ENCODE measurements at regions not wholly inside any gene's neighbourhood (a gene's known extent, or its start where the extent isn't known, plus 50 kb on each side); places are given as distances from the start of the nearest gene placed in this dataset.

DNA sequence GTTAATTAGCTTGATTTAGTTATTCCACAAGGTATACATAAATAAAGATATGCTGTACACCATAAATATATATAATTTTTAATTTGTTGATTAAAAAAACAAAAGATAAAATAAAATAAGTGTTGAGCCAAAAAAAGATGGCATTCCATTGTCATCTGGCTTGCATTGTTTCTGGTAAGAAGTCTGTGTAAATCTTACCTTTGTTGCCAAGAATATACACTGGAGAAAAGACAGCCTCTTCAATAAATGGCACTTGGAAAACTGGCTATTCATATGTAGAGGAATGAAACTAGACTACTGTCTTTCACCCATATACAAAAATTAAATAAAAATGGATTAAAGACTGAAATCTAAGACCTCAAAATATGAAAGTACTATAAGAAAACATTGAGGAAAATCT is 196.5 kb downstream of the IER5 start:
- TF ChIP-seq SRF (IDR thresholded peaks at IDR 0.05; ENCODE audit: low read depth, low read length) (no peak), ZFP62 (CRISPR knock-in tag; IDR thresholded peaks at IDR 0.05) (no peak), AHR (CRISPR knock-in tag; IDR thresholded peaks at IDR 0.05) (no peak), SYNCRIP (IDR thresholded peaks at IDR 0.05; ENCODE audit: insufficient read depth, low read depth, low read length) (no peak)
- TF ChIP-seq, protein P1, sequence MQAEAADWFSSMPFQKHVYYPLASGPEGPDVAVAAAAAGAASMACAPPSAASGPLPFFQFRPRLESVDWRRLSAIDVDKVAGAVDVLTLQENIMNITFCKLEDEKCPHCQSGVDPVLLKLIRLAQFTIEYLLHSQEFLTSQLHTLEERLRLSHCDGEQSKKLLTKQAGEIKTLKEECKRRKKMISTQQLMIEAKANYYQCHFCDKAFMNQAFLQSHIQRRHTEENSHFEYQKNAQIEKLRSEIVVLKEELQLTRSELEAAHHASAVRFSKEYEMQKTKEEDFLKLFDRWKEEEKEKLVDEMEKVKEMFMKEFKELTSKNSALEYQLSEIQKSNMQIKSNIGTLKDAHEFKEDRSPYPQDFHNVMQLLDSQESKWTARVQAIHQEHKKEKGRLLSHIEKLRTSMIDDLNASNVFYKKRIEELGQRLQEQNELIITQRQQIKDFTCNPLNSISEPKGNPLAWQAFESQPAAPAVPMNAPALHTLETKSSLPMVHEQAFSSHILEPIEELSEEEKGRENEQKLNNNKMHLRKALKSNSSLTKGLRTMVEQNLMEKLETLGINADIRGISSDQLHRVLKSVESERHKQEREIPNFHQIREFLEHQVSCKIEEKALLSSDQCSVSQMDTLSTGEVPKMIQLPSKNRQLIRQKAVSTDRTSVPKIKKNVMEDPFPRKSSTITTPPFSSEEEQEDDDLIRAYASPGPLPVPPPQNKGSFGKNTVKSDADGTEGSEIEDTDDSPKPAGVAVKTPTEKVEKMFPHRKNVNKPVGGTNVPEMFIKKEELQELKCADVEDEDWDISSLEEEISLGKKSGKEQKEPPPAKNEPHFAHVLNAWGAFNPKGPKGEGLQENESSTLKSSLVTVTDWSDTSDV (CRISPR knock-in tag; IDR thresholded peaks at IDR 0.05), result no peak
- TF ChIP-seq, protein P2, sequence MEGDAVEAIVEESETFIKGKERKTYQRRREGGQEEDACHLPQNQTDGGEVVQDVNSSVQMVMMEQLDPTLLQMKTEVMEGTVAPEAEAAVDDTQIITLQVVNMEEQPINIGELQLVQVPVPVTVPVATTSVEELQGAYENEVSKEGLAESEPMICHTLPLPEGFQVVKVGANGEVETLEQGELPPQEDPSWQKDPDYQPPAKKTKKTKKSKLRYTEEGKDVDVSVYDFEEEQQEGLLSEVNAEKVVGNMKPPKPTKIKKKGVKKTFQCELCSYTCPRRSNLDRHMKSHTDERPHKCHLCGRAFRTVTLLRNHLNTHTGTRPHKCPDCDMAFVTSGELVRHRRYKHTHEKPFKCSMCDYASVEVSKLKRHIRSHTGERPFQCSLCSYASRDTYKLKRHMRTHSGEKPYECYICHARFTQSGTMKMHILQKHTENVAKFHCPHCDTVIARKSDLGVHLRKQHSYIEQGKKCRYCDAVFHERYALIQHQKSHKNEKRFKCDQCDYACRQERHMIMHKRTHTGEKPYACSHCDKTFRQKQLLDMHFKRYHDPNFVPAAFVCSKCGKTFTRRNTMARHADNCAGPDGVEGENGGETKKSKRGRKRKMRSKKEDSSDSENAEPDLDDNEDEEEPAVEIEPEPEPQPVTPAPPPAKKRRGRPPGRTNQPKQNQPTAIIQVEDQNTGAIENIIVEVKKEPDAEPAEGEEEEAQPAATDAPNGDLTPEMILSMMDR (CRISPR knock-in tag; IDR thresholded peaks at IDR 0.05), result no peak
